ENCODE measurements at regions not wholly inside any gene's neighbourhood (a gene's known extent, or its start where the extent isn't known, plus 50 kb on each side); places are given as distances from the start of the nearest gene placed in this dataset.
"Not testable (repeated sequence)": the region's sequence is repeated elsewhere in the genome, so short reads cannot be mapped to it uniquely, and the experiment has no call there.

GRCh38 chr1:82090104-82090503, 289.4 kb downstream of the ADGRL2 start:
- no peak overlapping the region for H3K9ac ChIP-seq (ENCODE audit: low read depth, low read length)
- no peaks in the 10 kb centered on the region for H3K9me3 ChIP-seq (ENCODE audit: insufficient read depth, low read depth, low read length)
- H3K36me3 ChIP-seq (ENCODE audit: insufficient read depth, low read depth, low read length) = no peaks in the 10 kb centered on the region
- H3K4me3 ChIP-seq (ENCODE audit: low read length) = no peak overlapping the region
- H3K27me3 ChIP-seq (ENCODE audit: insufficient read depth, low read length) = no peaks in the 10 kb centered on the region
- no peaks in the 10 kb centered on the region for H3K4me1 ChIP-seq (ENCODE audit: insufficient read depth, low read length)
- no peak overlapping the region for H3K27ac ChIP-seq (ENCODE audit: low read length)

GRCh38 chr1:82086739-82087138, 286.0 kb downstream of the ADGRL2 start:
- H3K9me3 ChIP-seq (ENCODE audit: insufficient read depth, low read depth, low read length) = no peaks in the 10 kb centered on the region
- no peak overlapping the region for H3K4me3 ChIP-seq (ENCODE audit: low read length)
- no peaks in the 10 kb centered on the region for H3K4me1 ChIP-seq (ENCODE audit: insufficient read depth, low read length)
- H3K27me3 ChIP-seq (ENCODE audit: insufficient read depth, low read length) = no peaks in the 10 kb centered on the region
- no peak overlapping the region for H3K9ac ChIP-seq (ENCODE audit: low read depth, low read length)
- no peak overlapping the region for H3K27ac ChIP-seq (ENCODE audit: low read length)
- no peaks in the 10 kb centered on the region for H3K36me3 ChIP-seq (ENCODE audit: insufficient read depth, low read depth, low read length)

- H3K36me3 ChIP-seq (ENCODE audit: insufficient read depth, low read depth, low read length) = no peaks in the 10 kb centered on the region
- H3K27me3 ChIP-seq (ENCODE audit: insufficient read depth, low read length) = no peaks in the 10 kb centered on the region
Measured at GRCh38 chr1:82079607-82080006, 278.9 kb downstream of the ADGRL2 start.

GRCh38 chr1:82073659-82074058, 272.9 kb downstream of the ADGRL2 start:
- Histone ChIP-seq H3K4me1 (ENCODE audit: insufficient read depth, low read length) (no peaks in the 10 kb centered on the region), H3K27ac (ENCODE audit: low read length) (no peak overlapping the region), H3K9me3 (ENCODE audit: insufficient read depth, low read depth, low read length) (no peaks in the 10 kb centered on the region), H3K9ac (ENCODE audit: low read depth, low read length) (no peak overlapping the region), H3K4me3 (ENCODE audit: low read length) (no peak overlapping the region), H3K36me3 (ENCODE audit: insufficient read depth, low read depth, low read length) (no peaks in the 10 kb centered on the region), H3K27me3 (ENCODE audit: insufficient read depth, low read length) (no peaks in the 10 kb centered on the region)

More at GRCh38 chr1:82079607-82080006, 278.9 kb downstream of the ADGRL2 start:
- Histone ChIP-seq H3K9ac (ENCODE audit: low read depth, low read length) (no peak overlapping the region), H3K27ac (ENCODE audit: low read length) (no peak overlapping the region), H3K9me3 (ENCODE audit: insufficient read depth, low read depth, low read length) (no peaks in the 10 kb centered on the region), H3K4me1 (ENCODE audit: insufficient read depth, low read length) (no peaks in the 10 kb centered on the region), H3K4me3 (ENCODE audit: low read length) (no peak overlapping the region)

- H3K27ac ChIP-seq (ENCODE audit: low read length) = no peak overlapping the region
- no peak overlapping the region for H3K9ac ChIP-seq (ENCODE audit: low read depth, low read length)
- H3K27me3 ChIP-seq (ENCODE audit: insufficient read depth, low read length) = no peaks in the 10 kb centered on the region
- no peaks in the 10 kb centered on the region for H3K9me3 ChIP-seq (ENCODE audit: insufficient read depth, low read depth, low read length)
- no peaks in the 10 kb centered on the region for H3K4me1 ChIP-seq (ENCODE audit: insufficient read depth, low read length)
- no peak overlapping the region for H3K4me3 ChIP-seq (ENCODE audit: low read length)
- H3K36me3 ChIP-seq (ENCODE audit: insufficient read depth, low read depth, low read length) = no peaks in the 10 kb centered on the region
Measured at GRCh38 chr1:82073071-82073470, 272.3 kb downstream of the ADGRL2 start.

- Histone ChIP-seq H3K27me3 (ENCODE audit: insufficient read depth, low read length) (no peaks in the 10 kb centered on the region), H3K4me1 (ENCODE audit: insufficient read depth, low read length) (peaks cover 3% of the 10 kb centered on the region; the same call in 1 of the 2 replicates), H3K9me3 (ENCODE audit: insufficient read depth, low read depth, low read length) (no peaks in the 10 kb centered on the region), H3K27ac (ENCODE audit: low read length) (no peak overlapping the region), H3K36me3 (ENCODE audit: insufficient read depth, low read depth, low read length) (no peaks in the 10 kb centered on the region), H3K4me3 (ENCODE audit: low read length) (no peak overlapping the region), H3K9ac (ENCODE audit: low read depth, low read length) (no peak overlapping the region)
Measured at GRCh38 chr1:82065916-82066315, 265.2 kb downstream of the ADGRL2 start.

GRCh38 chr1:82064691-82065090, 264.0 kb downstream of the ADGRL2 start:
- Histone ChIP-seq H3K9me3 (ENCODE audit: insufficient read depth, low read depth, low read length) (no peaks in the 10 kb centered on the region), H3K27me3 (ENCODE audit: insufficient read depth, low read length) (no peaks in the 10 kb centered on the region), H3K9ac (ENCODE audit: low read depth, low read length) (no peak overlapping the region), H3K36me3 (ENCODE audit: insufficient read depth, low read depth, low read length) (no peaks in the 10 kb centered on the region), H3K4me1 (ENCODE audit: insufficient read depth, low read length) (peaks cover 3% of the 10 kb centered on the region; the same call in 1 of the 2 replicates), H3K27ac (ENCODE audit: low read length) (no peak overlapping the region), H3K4me3 (ENCODE audit: low read length) (no peak overlapping the region)

GRCh38 chr1:82062206-82062605, 261.5 kb downstream of the ADGRL2 start:
- Histone ChIP-seq H3K36me3 (ENCODE audit: insufficient read depth, low read depth, low read length) (no peaks in the 10 kb centered on the region), H3K4me1 (ENCODE audit: insufficient read depth, low read length) (peaks cover 2% of the 10 kb centered on the region; the same call in 1 of the 2 replicates), H3K9ac (ENCODE audit: low read depth, low read length) (no peak overlapping the region), H3K4me3 (ENCODE audit: low read length) (no peak overlapping the region), H3K27ac (ENCODE audit: low read length) (no peak overlapping the region), H3K9me3 (ENCODE audit: insufficient read depth, low read depth, low read length) (no peaks in the 10 kb centered on the region), H3K27me3 (ENCODE audit: insufficient read depth, low read length) (no peaks in the 10 kb centered on the region)

GRCh38 chr1:82059959-82060358, 259.2 kb downstream of the ADGRL2 start:
- Histone ChIP-seq H3K27ac (ENCODE audit: low read length) (no peak overlapping the region), H3K9ac (ENCODE audit: low read depth, low read length) (no peak overlapping the region), H3K9me3 (ENCODE audit: insufficient read depth, low read depth, low read length) (no peaks in the 10 kb centered on the region), H3K27me3 (ENCODE audit: insufficient read depth, low read length) (no peaks in the 10 kb centered on the region), H3K4me1 (ENCODE audit: insufficient read depth, low read length) (no peaks in the 10 kb centered on the region), H3K36me3 (ENCODE audit: insufficient read depth, low read depth, low read length) (no peaks in the 10 kb centered on the region), H3K4me3 (ENCODE audit: low read length) (no peak overlapping the region)

GRCh38 chr1:82057011-82057410, 256.3 kb downstream of the ADGRL2 start:
- Histone ChIP-seq H3K27me3 (ENCODE audit: insufficient read depth, low read length) (no peaks in the 10 kb centered on the region), H3K27ac (ENCODE audit: low read length) (no peak overlapping the region), H3K36me3 (ENCODE audit: insufficient read depth, low read depth, low read length) (no peaks in the 10 kb centered on the region), H3K4me1 (ENCODE audit: insufficient read depth, low read length) (no peaks in the 10 kb centered on the region), H3K4me3 (ENCODE audit: low read length) (no peak overlapping the region), H3K9me3 (ENCODE audit: insufficient read depth, low read depth, low read length) (no peaks in the 10 kb centered on the region), H3K9ac (ENCODE audit: low read depth, low read length) (no peak overlapping the region)

GRCh38 chr1:82055375-82055774, 254.6 kb downstream of the ADGRL2 start:
- not testable (repeated sequence) for H3K4me1 ChIP-seq (ENCODE audit: insufficient read depth, low read length); H3K9ac ChIP-seq (ENCODE audit: low read depth, low read length); H3K36me3 ChIP-seq (ENCODE audit: insufficient read depth, low read depth, low read length); H3K4me3 ChIP-seq (ENCODE audit: low read length); H3K27me3 ChIP-seq (ENCODE audit: insufficient read depth, low read length); H3K27ac ChIP-seq (ENCODE audit: low read length); H3K9me3 ChIP-seq (ENCODE audit: insufficient read depth, low read depth, low read length)

GRCh38 chr1:82052563-82052962, 251.8 kb downstream of the ADGRL2 start:
- Histone ChIP-seq H3K27me3 (ENCODE audit: insufficient read depth, low read length) (no peaks in the 10 kb centered on the region), H3K4me1 (ENCODE audit: insufficient read depth, low read length) (no peaks in the 10 kb centered on the region; the same call in 1 of the 2 replicates), H3K9ac (ENCODE audit: low read depth, low read length) (no peak overlapping the region), H3K4me3 (ENCODE audit: low read length) (no peak overlapping the region), H3K27ac (ENCODE audit: low read length) (no peak overlapping the region), H3K36me3 (ENCODE audit: insufficient read depth, low read depth, low read length) (no peaks in the 10 kb centered on the region), H3K9me3 (ENCODE audit: insufficient read depth, low read depth, low read length) (no peaks in the 10 kb centered on the region)

- H3K9ac ChIP-seq (ENCODE audit: low read depth, low read length) = no peak overlapping the region
- H3K27ac ChIP-seq (ENCODE audit: low read length) = no peak overlapping the region
Measured at GRCh38 chr1:82048596-82048995, 247.9 kb downstream of the ADGRL2 start.

More at GRCh38 chr1:82048596-82048995, 247.9 kb downstream of the ADGRL2 start:
- no peaks in the 10 kb centered on the region for H3K9me3 ChIP-seq (ENCODE audit: insufficient read depth, low read depth, low read length)
- no peak overlapping the region for H3K4me3 ChIP-seq (ENCODE audit: low read length)
- H3K36me3 ChIP-seq (ENCODE audit: insufficient read depth, low read depth, low read length) = no peaks in the 10 kb centered on the region
- no peaks in the 10 kb centered on the region; the same call in 1 of the 2 replicates for H3K4me1 ChIP-seq (ENCODE audit: insufficient read depth, low read length)
- H3K27me3 ChIP-seq (ENCODE audit: insufficient read depth, low read length) = no peaks in the 10 kb centered on the region
